K562 (cell line): ENCODE measurements at regions not wholly inside any gene's neighbourhood (a gene's known extent, or its start where the extent isn't known, plus 50 kb on each side); places are given as distances from the start of the nearest gene placed in this dataset.
"Not testable (repeated sequence)": the region's sequence is repeated elsewhere in the genome, so short reads cannot be mapped to it uniquely, and the experiment has no call there.

ENCODE experiments used
- ATAC-seq: fragments of 200-7000 bp; cut with Tn5 transposase; 3 replicates; pipeline ENCODE4 v1.9.1; 2020; ENCODE audit warnings: moderate library complexity
- BruUV-seq: library from RNA; stranded (reverse); fragments of 400-500 nt; replicated peaks from 2 replicates; lab custom pipeline; 2021; lab: Mats Ljungman, UMichigan
- CTCF ChIA-PET: fragments of 300-600 bp; formaldehyde crosslinking; extraction: SDS; loops from one replicate; lab custom pipeline; 2021; ENCODE audit warnings: low intra/inter-chr PET ratio; lab: Yijun Ruan, JAX
- POLR2A ChIA-PET: fragments of 300-600, 350-650 bp; sonication (Branson Sonifier 250); formaldehyde crosslinking; extraction: SDS; loops from one replicate; lab custom pipeline; 2021; ENCODE audit warnings: antibody characterized with exemption, inconsistent platforms; lab: Yijun Ruan, JAX
- DNase-seq, 4 experiments: peaks; one replicate each; pipeline versions ENCODE4 v3.0.0 to v3.0.0-alpha.2; 2011 to 2018; ENCODE audit warnings: low spot score in 3 of 4, mixed read lengths in 3 of 4; ENCODE audit errors: extremely low read depth in 1 of 4
- FAIRE-seq: peaks from 2 replicates; lab custom pipeline; 2011; peaks lifted over from hg19 to GRCh38; lab: Jason Lieb, UNC
- H2AFZ ChIP-seq: 2 replicates; pipeline ENCODE4 v1.6.0; 2011; ENCODE audit warnings: low read depth, low read length, control low read depth, inconsistent platforms
- H3K27ac ChIP-seq: fragments of 200-600 bp; 3 replicates; pipeline ENCODE4 v1.8.0; 2011; ENCODE audit warnings: low read depth, mild to moderate bottlenecking, control low read depth, inconsistent platforms, low read length, moderate library complexity, mixed read lengths; ENCODE audit errors: extremely low read depth
- H3K27me3 ChIP-seq, 2 experiments: fragments of 300-600 bp in 1 of 2; 2 replicates in 1 of 2; 3 replicates in 1 of 2; pipeline versions ENCODE4 v1.6.0 to v1.8.0; 2011; ENCODE audit warnings: inconsistent platforms in 2 of 2, low read length in 2 of 2, mild to moderate bottlenecking in 1 of 2, mixed read lengths in 1 of 2, moderate library complexity in 1 of 2; ENCODE audit not compliant: control insufficient read depth in 2 of 2, insufficient read depth in 2 of 2
- H3K36me3 ChIP-seq: fragments of 300-600 bp; 3 replicates; pipeline ENCODE4 v1.8.0; 2011; ENCODE audit warnings: mild to moderate bottlenecking, low read length, inconsistent platforms; ENCODE audit not compliant: control insufficient read depth, insufficient read depth
- H3K4me1 ChIP-seq, 2 experiments: fragments of 200-600 bp in 1 of 2; replicated peaks in 1 of 2; 2 replicates in 1 of 2; 3 replicates in 1 of 2; pipeline versions ENCODE4 v1.5.1 to v1.8.0; 2011; ENCODE audit warnings: inconsistent platforms in 2 of 2, low read length in 2 of 2, mild to moderate bottlenecking in 1 of 2, mixed read lengths in 1 of 2, moderate library complexity in 1 of 2; ENCODE audit not compliant: control insufficient read depth in 2 of 2, insufficient read depth in 2 of 2
- H3K4me2 ChIP-seq: 2 replicates; pipeline ENCODE4 v1.6.1; 2011; ENCODE audit warnings: low read length, control low read depth, inconsistent platforms, mixed read lengths; ENCODE audit not compliant: insufficient read depth
- H3K4me3 ChIP-seq: fragments of 200-600 bp; sonication (generic), shearing (Covaris generic); 2 replicates; pipeline ENCODE4 v1.5.1; 2016; ENCODE audit warnings: control low read depth, inconsistent platforms
- H3K79me2 ChIP-seq: fragments of 200-600 bp; 3 replicates; pipeline ENCODE4 v1.8.0; 2011; ENCODE audit warnings: low read length, inconsistent platforms; ENCODE audit not compliant: control insufficient read depth, insufficient read depth
- H3K9ac ChIP-seq, 2 experiments: 2 replicates each; pipeline versions ENCODE4 v1.6.0 to v1.6.1; 2011; ENCODE audit warnings: low read depth in 2 of 2, low read length in 2 of 2, control low read depth in 1 of 2, inconsistent platforms in 1 of 2, mild to moderate bottlenecking in 1 of 2, mixed read lengths in 1 of 2; ENCODE audit not compliant: insufficient read depth in 1 of 2
- H3K9me1 ChIP-seq: one replicate; pipeline ENCODE4 v1.6.0; 2011; ENCODE audit warnings: inconsistent platforms, mild to moderate bottlenecking, low read length, moderate library complexity; ENCODE audit not compliant: control insufficient read depth, insufficient read depth
- H3K9me3 ChIP-seq: replicated peaks from 2 replicates; pipeline ENCODE4 v1.5.1; 2011; ENCODE audit warnings: low read depth, low read length, inconsistent platforms; ENCODE audit not compliant: control insufficient read depth, insufficient read depth
- H4K20me1 ChIP-seq: replicated peaks from 2 replicates; pipeline ENCODE4 v1.6.1; 2011; ENCODE audit warnings: low read length, inconsistent platforms, mixed read lengths; ENCODE audit not compliant: control insufficient read depth, insufficient read depth
- BRF1 ChIP-seq: IDR thresholded peaks from 3 replicates; pipeline ENCODE4 v1.6.1; 2011; ENCODE audit warnings: borderline replicate concordance, mild to moderate bottlenecking; ENCODE audit not compliant: insufficient read length; ENCODE audit errors: extremely low read depth
- ETV5 ChIP-seq: sonication (generic); formaldehyde crosslinking; IDR thresholded peaks from 2 replicates; pipeline ENCODE4 v1.4.0; 2020; ENCODE audit warnings: low read depth, mild to moderate bottlenecking, missing genetic modification reagents
- FOXA3 ChIP-seq, 2 experiments: fragments of 450-650 bp in 1 of 2; sonication (generic) in 1 of 2; formaldehyde crosslinking; IDR thresholded peaks in 1 of 2; conservative IDR thresholded peaks in 1 of 2; 2 replicates each; pipeline versions ENCODE4 v1.4.0 to v1.8.0; 2020 to 2022; ENCODE audit warnings: mild to moderate bottlenecking in 2 of 2, missing genetic modification reagents in 1 of 2
- HDGF ChIP-seq: fragments of 450-650 bp; IDR thresholded peaks from 2 replicates; pipeline ENCODE4 v1.6.1; 2016
- POLR2AphosphoS2 ChIP-seq: IDR thresholded peaks from 2 replicates; pipeline ENCODE4 v1.6.1; 2012; ENCODE audit warnings: low read length, improper control_type of control experiment
- ZNF444 ChIP-seq: fragments of 250-450 bp; sonication (Bioruptor Pico); IDR thresholded peaks from 2 replicates; pipeline ENCODE4 v1.4.0; 2020; ENCODE audit warnings: mild to moderate bottlenecking, moderate library complexity
- ZNF766 ChIP-seq: fragments of 200-800 bp; sonication (Bioruptor generic); conservative IDR thresholded peaks from 2 replicates; pipeline ENCODE4 v1.6.1; 2016; ENCODE audit warnings: missing genetic modification characterization, missing compliant biosample characterization
- ZSCAN29 ChIP-seq: fragments of 450-650 bp; IDR thresholded peaks from 2 replicates; pipeline ENCODE4 v1.6.1; 2017
- WGBS: fragments of 100-300 bp; shearing (Covaris generic); methylation state at CpG from one replicate; pipeline ENCODE4 v1.1.6; 2016; ENCODE audit warnings: low coverage, mixed read lengths; ENCODE audit not compliant: insufficient coverage; ENCODE audit errors: missing lambda C conversion rate; 5-methylcytosine and 5-hydroxymethylcytosine counted together
- in situ Hi-C: fragments of 300-500 bp; cut with MboI; formaldehyde crosslinking; loops from 4 replicates; pipeline ENCODE4 v1.15.0; 2018; ENCODE audit warnings: inconsistent platforms, mixed read lengths
- intact Hi-C: fragments of 100-400 bp; cut with micrococcal nuclease; formaldehyde crosslinking; loops from 2 replicates; pipeline ENCODE4 v1.14.2; 2022
- TF ChIP-seq, protein P1 (sequence below): fragments of 250-450 bp; sonication (Bioruptor Pico); IDR thresholded peaks from 2 replicates; pipeline ENCODE4 v1.4.0; 2020
- TF ChIP-seq, protein P2 (sequence below): fragments of 450-650 bp; conservative IDR thresholded peaks from 2 replicates; pipeline ENCODE4 v1.6.1; 2016; ENCODE audit warnings: missing genetic modification characterization, low read depth, mild to moderate bottlenecking, missing compliant biosample characterization, moderate library complexity

DNA sequence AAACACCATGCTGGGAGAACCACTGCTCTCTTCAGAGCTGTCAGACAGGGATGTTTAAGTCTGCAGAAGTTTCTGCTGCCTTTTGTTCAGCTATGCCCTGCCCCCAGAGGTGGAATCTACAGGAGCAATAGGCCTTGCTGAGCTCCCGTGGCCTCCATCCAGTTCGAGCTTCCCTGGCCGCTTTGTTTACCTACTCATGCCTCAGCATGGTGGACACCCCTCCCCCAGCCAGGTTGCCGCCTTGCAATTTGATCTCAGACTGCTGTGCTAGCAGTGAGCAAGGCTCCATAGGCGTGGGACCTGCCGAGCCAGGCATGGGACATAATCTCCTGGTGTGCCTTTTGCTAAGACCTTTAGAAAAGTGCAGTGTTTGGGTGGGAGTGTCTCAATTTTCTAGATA lies 307.3 kb upstream of the KAZN start:
- H3K9me3 ChIP-seq, BruUV-seq, H3K4me2 ChIP-seq, H3K4me3 ChIP-seq, H3K9ac ChIP-seq, H2AFZ ChIP-seq, FAIRE-seq, H3K36me3 ChIP-seq, CTCF ChIA-PET, H3K9me1 ChIP-seq, H4K20me1 ChIP-seq, H3K79me2 ChIP-seq, H3K4me1 ChIP-seq, ATAC-seq, intact Hi-C loops, in situ Hi-C loops, H3K27ac ChIP-seq: not testable (repeated sequence)
- 0% methylated on average over 6 of the region's 6 CpGs for WGBS
- peaks cover 6 to 22% of the 10 kb centered on the region in 2 experiments; a peak in 4 of 5 replicates for H3K27me3 ChIP-seq
- DNase-seq = peak in 1 of 4 experiments; percentile 18
- POLR2A ChIA-PET = interaction anchor here (0.8 kb wide), 1 partner anchor 22 kb away, joined by 3 read pairs; no protein-coding TSS in a partner anchor
- peak in 1 of 2 experiments; percentile 49; a peak in 1 of 4 replicates for TF ChIP-seq FOXA3 (CRISPR knock-in tag; conservative IDR thresholded peaks at IDR 0.05 in 1 of 2, IDR thresholded peaks at IDR 0.05 in 1 of 2)

DNA sequence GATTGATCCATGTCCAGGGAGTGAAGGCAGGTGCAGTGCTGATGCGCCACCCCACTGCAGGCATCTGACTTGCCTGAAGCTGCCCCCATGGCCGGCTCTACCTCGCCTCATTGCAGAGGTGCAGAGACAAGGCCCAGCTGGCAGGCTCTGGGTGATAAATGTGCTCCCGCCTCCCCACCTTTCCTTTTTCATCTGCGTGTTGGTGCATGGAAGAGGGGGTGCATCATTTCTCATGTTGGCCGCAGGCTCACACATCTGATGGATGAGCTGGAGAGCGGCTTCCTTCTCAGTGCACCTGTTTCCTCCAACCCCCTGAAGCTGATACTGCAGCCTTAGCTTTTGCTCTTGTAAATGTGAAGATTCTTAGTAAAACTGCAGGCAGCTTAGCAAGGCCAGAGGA lies 306.0 kb upstream of the KAZN start:
- Histone ChIP-seq H3K36me3 (no peaks in the 10 kb centered on the region), H2AFZ (no peak overlapping the region), H3K4me3 (no peak overlapping the region), H3K27me3 (peaks cover 6 to 28% of the 10 kb centered on the region in 2 experiments; a peak in 3 of 5 replicates), H3K9me3 (no peaks in the 10 kb centered on the region), H4K20me1 (no peaks in the 10 kb centered on the region), H3K9me1 (no peaks in the 10 kb centered on the region), H3K4me2 (no peak overlapping the region), H3K9ac (no peak overlapping the region), H3K4me1 (no peaks in the 10 kb centered on the region), H3K27ac (no peak overlapping the region), H3K79me2 (no peaks in the 10 kb centered on the region)
- no TSS peak for BruUV-seq
- in situ Hi-C loops (no loop called here), intact Hi-C loops (no loop called here)
- no peak for FAIRE-seq
- DNase-seq = no peak
- no peak for ATAC-seq
- CTCF ChIA-PET = no interaction called here
- POLR2A ChIA-PET = no interaction called here
- 2% methylated on average over 7 of the region's 7 CpGs for WGBS
- no peak for TF ChIP-seq HDGF
- no peak for TF ChIP-seq POLR2AphosphoS2
- TF ChIP-seq, protein P1, sequence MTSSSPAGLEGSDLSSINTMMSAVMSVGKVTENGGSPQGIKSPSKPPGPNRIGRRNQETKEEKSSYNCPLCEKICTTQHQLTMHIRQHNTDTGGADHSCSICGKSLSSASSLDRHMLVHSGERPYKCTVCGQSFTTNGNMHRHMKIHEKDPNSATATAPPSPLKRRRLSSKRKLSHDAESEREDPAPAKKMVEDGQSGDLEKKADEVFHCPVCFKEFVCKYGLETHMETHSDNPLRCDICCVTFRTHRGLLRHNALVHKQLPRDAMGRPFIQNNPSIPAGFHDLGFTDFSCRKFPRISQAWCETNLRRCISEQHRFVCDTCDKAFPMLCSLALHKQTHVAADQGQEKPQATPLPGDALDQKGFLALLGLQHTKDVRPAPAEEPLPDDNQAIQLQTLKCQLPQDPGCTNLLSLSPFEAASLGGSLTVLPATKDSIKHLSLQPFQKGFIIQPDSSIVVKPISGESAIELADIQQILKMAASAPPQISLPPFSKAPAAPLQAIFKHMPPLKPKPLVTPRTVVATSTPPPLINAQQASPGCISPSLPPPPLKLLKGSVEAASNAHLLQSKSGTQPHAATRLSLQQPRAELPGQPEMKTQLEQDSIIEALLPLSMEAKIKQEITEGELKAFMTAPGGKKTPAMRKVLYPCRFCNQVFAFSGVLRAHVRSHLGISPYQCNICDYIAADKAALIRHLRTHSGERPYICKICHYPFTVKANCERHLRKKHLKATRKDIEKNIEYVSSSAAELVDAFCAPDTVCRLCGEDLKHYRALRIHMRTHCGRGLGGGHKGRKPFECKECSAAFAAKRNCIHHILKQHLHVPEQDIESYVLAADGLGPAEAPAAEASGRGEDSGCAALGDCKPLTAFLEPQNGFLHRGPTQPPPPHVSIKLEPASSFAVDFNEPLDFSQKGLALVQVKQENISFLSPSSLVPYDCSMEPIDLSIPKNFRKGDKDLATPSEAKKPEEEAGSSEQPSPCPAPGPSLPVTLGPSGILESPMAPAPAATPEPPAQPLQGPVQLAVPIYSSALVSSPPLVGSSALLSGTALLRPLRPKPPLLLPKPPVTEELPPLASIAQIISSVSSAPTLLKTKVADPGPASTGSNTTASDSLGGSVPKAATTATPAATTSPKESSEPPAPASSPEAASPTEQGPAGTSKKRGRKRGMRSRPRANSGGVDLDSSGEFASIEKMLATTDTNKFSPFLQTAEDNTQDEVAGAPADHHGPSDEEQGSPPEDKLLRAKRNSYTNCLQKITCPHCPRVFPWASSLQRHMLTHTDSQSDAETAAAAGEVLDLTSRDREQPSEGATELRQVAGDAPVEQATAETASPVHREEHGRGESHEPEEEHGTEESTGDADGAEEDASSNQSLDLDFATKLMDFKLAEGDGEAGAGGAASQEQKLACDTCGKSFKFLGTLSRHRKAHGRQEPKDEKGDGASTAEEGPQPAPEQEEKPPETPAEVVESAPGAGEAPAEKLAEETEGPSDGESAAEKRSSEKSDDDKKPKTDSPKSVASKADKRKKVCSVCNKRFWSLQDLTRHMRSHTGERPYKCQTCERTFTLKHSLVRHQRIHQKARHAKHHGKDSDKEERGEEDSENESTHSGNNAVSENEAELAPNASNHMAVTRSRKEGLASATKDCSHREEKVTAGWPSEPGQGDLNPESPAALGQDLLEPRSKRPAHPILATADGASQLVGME (CRISPR knock-in tag) = no peak
- TF ChIP-seq, protein P2, sequence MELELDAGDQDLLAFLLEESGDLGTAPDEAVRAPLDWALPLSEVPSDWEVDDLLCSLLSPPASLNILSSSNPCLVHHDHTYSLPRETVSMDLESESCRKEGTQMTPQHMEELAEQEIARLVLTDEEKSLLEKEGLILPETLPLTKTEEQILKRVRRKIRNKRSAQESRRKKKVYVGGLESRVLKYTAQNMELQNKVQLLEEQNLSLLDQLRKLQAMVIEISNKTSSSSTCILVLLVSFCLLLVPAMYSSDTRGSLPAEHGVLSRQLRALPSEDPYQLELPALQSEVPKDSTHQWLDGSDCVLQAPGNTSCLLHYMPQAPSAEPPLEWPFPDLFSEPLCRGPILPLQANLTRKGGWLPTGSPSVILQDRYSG = no peak
- TF ChIP-seq ZNF766 (CRISPR knock-in tag) = no peak
- TF ChIP-seq ZNF444 = no peak
- TF ChIP-seq BRF1 = no peak
- no peak for TF ChIP-seq ZSCAN29
- no peak for TF ChIP-seq ETV5 (CRISPR knock-in tag)
